Panc1 (cell line): ENCODE measurements at regions not wholly inside any gene's neighbourhood (a gene's known extent, or its start where the extent isn't known, plus 50 kb on each side); places are given as distances from the start of the nearest gene placed in this dataset.

Experiments
- ATAC-seq: fragments of 200-7000 bp; cut with Tn5 transposase; 2 replicates; pipeline ENCODE4 v1.9.1; 2020; ENCODE audit warnings: mild to moderate bottlenecking, moderate library complexity
- BruUV-seq: library from RNA; stranded (reverse); fragments of 400-500 nt; replicated peaks from 2 replicates; lab custom pipeline; 2021; lab: Mats Ljungman, UMichigan
- CTCF ChIA-PET: fragments of 300-600 bp; sonication (Branson Sonifier 250); formaldehyde crosslinking; loops from one replicate; lab custom pipeline; 2022; ENCODE audit warnings: antibody characterized with exemption; lab: Charles Lee
- POLR2A ChIA-PET: fragments of 300-600 bp; sonication (Branson Sonifier 250); formaldehyde crosslinking; loops from one replicate; lab custom pipeline; 2022; ENCODE audit warnings: antibody characterized with exemption; lab: Charles Lee
- DNase-seq: peaks from one replicate; pipeline ENCODE4 v3.0.0-alpha.2; 2010; ENCODE audit warnings: low read depth, low spot score
- H3K27ac ChIP-seq: 2 replicates; pipeline ENCODE4 v1.5.1; 2011; ENCODE audit warnings: mild to moderate bottlenecking, low read length, inconsistent platforms
- H3K27me3 ChIP-seq: fragments of 200-500 bp; sonication (Bioruptor generic); 2 replicates; pipeline ENCODE4 v1.6.0; 2014; ENCODE audit warnings: low read length, inconsistent platforms; ENCODE audit not compliant: control insufficient read depth, insufficient read depth
- H3K36me3 ChIP-seq: fragments of 200-500 bp; sonication (Bioruptor generic); 2 replicates; pipeline ENCODE4 v1.5.1; 2014; ENCODE audit warnings: inconsistent platforms, mild to moderate bottlenecking, low read length, moderate library complexity; ENCODE audit not compliant: control insufficient read depth, insufficient read depth
- H3K4me1 ChIP-seq: 2 replicates; pipeline ENCODE4 v1.5.1; 2011; ENCODE audit warnings: inconsistent platforms, mild to moderate bottlenecking, low read length, moderate library complexity; ENCODE audit not compliant: control insufficient read depth, insufficient read depth
- H3K4me3 ChIP-seq, 2 experiments: 2 replicates each; pipeline ENCODE4 v1.5.1; 2011 to 2012; ENCODE audit warnings: low read depth in 2 of 2, low read length in 2 of 2, mild to moderate bottlenecking in 2 of 2, inconsistent platforms in 1 of 2, moderate library complexity in 1 of 2
- H3K9me3 ChIP-seq: fragments of 200-500 bp; sonication (Bioruptor generic); 2 replicates; pipeline ENCODE4 v1.5.1; 2014; ENCODE audit warnings: low read depth, mild to moderate bottlenecking, inconsistent platforms, low read length, moderate library complexity; ENCODE audit not compliant: control insufficient read depth, insufficient read depth
- CTCF ChIP-seq: fragments of 450-650 bp; IDR thresholded peaks from 2 replicates; pipeline ENCODE4 v1.5.1; 2017; ENCODE audit warnings: mild to moderate bottlenecking
- POLR2AphosphoS5 ChIP-seq: IDR thresholded peaks from 2 replicates; pipeline ENCODE4 v1.6.1; 2012; ENCODE audit warnings: mild to moderate bottlenecking, low read depth, low read length, moderate library complexity
- REST ChIP-seq, 2 experiments: IDR thresholded peaks; 2 replicates each; pipeline ENCODE4 v1.6.1; 2011 to 2012; ENCODE audit warnings: low read depth in 2 of 2, control low read depth in 1 of 2, low read length in 1 of 2, mild to moderate bottlenecking in 1 of 2, moderate library complexity in 1 of 2; ENCODE audit not compliant: insufficient read depth in 1 of 2
- SIN3A ChIP-seq: IDR thresholded peaks from 2 replicates; pipeline ENCODE4 v1.6.1; 2012; ENCODE audit warnings: low read depth, mild to moderate bottlenecking, low read length, moderate library complexity, borderline replicate concordance; ENCODE audit not compliant: insufficient read depth
- TCF7L2 ChIP-seq: IDR thresholded peaks from 2 replicates; pipeline ENCODE4 v1.6.1; 2011; ENCODE audit warnings: mild to moderate bottlenecking, low read depth, low read length, inconsistent platforms
- in situ Hi-C: cut with HindIII; loops from 2 replicates; pipeline ENCODE4 v1.10.0; 2016; ENCODE audit warnings: low sequenced_read_pairs, low pct_unique_long_range_greater_than_20kb
- intact Hi-C: fragments of 100-400 bp; cut with micrococcal nuclease; formaldehyde crosslinking; loops from one replicate; pipeline ENCODE4 v1.10.0; 2022; ENCODE audit not compliant: unreplicated experiment

GRCh38 chr3:135752851-135753250 lies 212.7 kb upstream of the PPP2R3A start:
- in situ Hi-C loops = no loop called here
- no peak for ATAC-seq
- Histone ChIP-seq H3K27me3 (peaks cover 11% of the 10 kb centered on the region; the same call in 1 of the 2 replicates), H3K27ac (no peak overlapping the region), H3K9me3 (no peaks in the 10 kb centered on the region), H3K4me3 (no peak overlapping the region), H3K4me1 (no peaks in the 10 kb centered on the region), H3K36me3 (no peaks in the 10 kb centered on the region)
- TF ChIP-seq REST (IDR thresholded peaks at IDR 0.05; ENCODE audit: insufficient read depth in 1 of 2, low read depth in 2 of 2, low read length in 1 of 2) = peak; percentile 72 to 81; a peak in 3 of 4 replicates
- TF ChIP-seq POLR2AphosphoS5 = no peak
- intact Hi-C loops = no loop called here
- ChIA-PET POLR2A (no interaction called here), CTCF (no interaction called here)
- DNase-seq = no peak
- no TSS peak for BruUV-seq

GRCh38 chr3:135753506-135753905 lies 212.0 kb upstream of the PPP2R3A start:
- H3K27ac ChIP-seq = no peak overlapping the region

More at GRCh38 chr3:135753506-135753905, 212.0 kb upstream of the PPP2R3A start:
- Histone ChIP-seq H3K36me3 (no peaks in the 10 kb centered on the region), H3K9me3 (no peaks in the 10 kb centered on the region), H3K27me3 (peaks cover 11% of the 10 kb centered on the region; the same call in 1 of the 2 replicates), H3K4me1 (no peaks in the 10 kb centered on the region), H3K4me3 (no peak overlapping the region)
- in situ Hi-C loops = no loop called here
- ATAC-seq = no peak
- no TSS peak for BruUV-seq
- CTCF ChIA-PET = no interaction called here
- intact Hi-C loops = no loop called here
- no peak for DNase-seq
- TF ChIP-seq REST (IDR thresholded peaks at IDR 0.05; ENCODE audit: insufficient read depth in 1 of 2, low read depth in 2 of 2, low read length in 1 of 2) (no peak), TCF7L2 (no peak), CTCF (no peak), POLR2AphosphoS5 (no peak), SIN3A (no peak)
- POLR2A ChIA-PET = no interaction called here
